Activated T-helper 1 cell treated with anti-CD3 and anti-CD28 coated beads, Interleukin-12 subunit alpha, Interleukin-12 subunit beta, Interleukin-2, Interleukin-4 antibody, amounts not matched to agents 30 ng/mL and 10 ng/mL and 1 ng/mL, durations not matched to agents 14 hours and 24 hours and 36 hours (primary cell): ENCODE measurements at regions not wholly inside any gene's neighbourhood (a gene's known extent, or its start where the extent isn't known, plus 50 kb on each side); places are given as distances from the start of the nearest gene placed in this dataset.
"Not testable (repeated sequence)": the region's sequence is repeated elsewhere in the genome, so short reads cannot be mapped to it uniquely, and the experiment has no call there.

Experiments used
- DNase-seq: peaks from one replicate; pipeline ENCODE4 v3.0.0; 2021; ENCODE audit warnings: low spot score
- H3K27ac Mint-ChIP-seq: one replicate; pipeline ENCODE4 v1.8.0; 2021; ENCODE audit warnings: mild to moderate bottlenecking, mixed read lengths
- H3K27me3 Mint-ChIP-seq: one replicate; pipeline ENCODE4 v1.8.0; 2022; ENCODE audit warnings: mild to moderate bottlenecking, moderate library complexity, mixed read lengths; ENCODE audit not compliant: insufficient read depth
- H3K36me3 Mint-ChIP-seq: one replicate; pipeline ENCODE4 v1.8.0; 2021; ENCODE audit warnings: low read depth, mixed read lengths
- H3K4me1 Mint-ChIP-seq: one replicate; pipeline ENCODE4 v1.8.0; 2021; ENCODE audit warnings: low read depth, mixed read lengths
- H3K4me3 Mint-ChIP-seq: one replicate; pipeline ENCODE4 v1.8.0; 2021; ENCODE audit warnings: mild to moderate bottlenecking, moderate library complexity, mixed read lengths
- H3K9me3 Mint-ChIP-seq: one replicate; pipeline ENCODE4 v1.8.0; 2021; ENCODE audit warnings: mixed read lengths
- intact Hi-C: fragments of 100-400 bp; cut with micrococcal nuclease; formaldehyde crosslinking; loops from one replicate; pipeline ENCODE4 v1.15.1; 2024

DNA sequence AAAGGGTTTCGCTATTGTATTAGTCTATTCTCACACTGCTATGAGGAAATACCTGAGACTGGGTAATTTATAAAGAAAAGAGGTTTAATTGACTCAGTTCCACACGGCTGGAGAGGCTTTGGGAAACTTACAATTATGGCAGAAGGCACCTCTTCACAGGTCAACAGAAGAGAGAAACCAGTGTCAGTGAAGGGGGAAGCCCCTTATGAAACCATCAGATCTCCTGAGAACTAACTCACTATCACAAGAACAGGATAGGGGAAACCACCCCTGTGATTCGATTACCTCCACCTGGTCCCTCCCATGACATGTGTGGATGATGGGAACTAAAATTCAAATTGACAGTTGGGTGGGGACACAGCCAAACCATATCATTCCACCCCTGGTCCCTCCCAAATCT lies 589.5 kb downstream of the CENPC start:
- Mint-ChIP-seq H3K27me3 (no peaks in the 10 kb centered on the region), H3K9me3 (peaks cover 5% of the 10 kb centered on the region), H3K36me3 (no peaks in the 10 kb centered on the region), H3K4me3 (no peak overlapping the region), H3K27ac (no peak overlapping the region), H3K4me1 (no peaks in the 10 kb centered on the region)
- no peak for DNase-seq
- intact Hi-C loops: no loop called here

DNA sequence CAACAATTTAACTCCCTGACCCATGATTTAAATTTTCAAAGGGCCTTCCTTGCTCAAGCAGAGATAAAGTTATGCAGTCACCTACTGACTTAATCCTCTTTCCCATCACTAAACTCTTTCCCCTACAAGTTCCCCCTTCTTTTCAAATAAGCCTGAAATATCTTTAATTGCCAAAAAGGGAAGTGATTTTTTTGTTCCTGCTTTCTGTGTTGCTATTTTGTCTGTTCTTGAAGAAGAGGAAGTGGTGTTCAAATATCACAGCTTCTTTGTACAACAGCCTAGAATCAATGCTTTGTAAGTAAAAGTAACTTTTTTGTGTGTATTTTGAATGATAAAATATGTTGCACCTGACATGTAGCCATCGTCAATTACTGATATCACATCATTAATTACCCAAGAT lies 595.9 kb downstream of the CENPC start:
- Mint-ChIP-seq H3K4me3 (no peak overlapping the region), H3K36me3 (no peaks in the 10 kb centered on the region), H3K9me3 (no peaks in the 10 kb centered on the region), H3K27ac (no peak overlapping the region), H3K27me3 (no peaks in the 10 kb centered on the region), H3K4me1 (no peaks in the 10 kb centered on the region)
- intact Hi-C loops: no loop called here
- DNase-seq: no peak

DNA sequence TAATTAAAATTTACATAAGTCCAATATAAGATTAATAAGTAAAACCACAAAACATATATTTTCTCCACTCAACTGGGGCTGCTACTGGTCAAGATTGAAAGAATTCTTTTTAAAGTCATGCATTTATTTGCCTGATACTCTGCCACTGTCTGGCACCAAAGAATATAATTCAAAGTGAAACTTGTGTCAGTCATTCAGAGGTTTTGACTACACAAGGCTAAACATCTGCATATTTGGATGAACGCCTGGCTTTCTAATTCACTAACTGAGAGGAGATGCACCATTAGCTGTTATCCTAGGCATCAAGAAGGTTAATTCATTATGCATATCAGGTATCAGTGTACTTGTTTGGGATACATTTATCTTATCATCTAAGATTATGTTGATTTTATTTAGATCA lies 598.5 kb downstream of the CENPC start:
- no peak for DNase-seq
- Mint-ChIP-seq H3K36me3 (no peaks in the 10 kb centered on the region), H3K27me3 (no peaks in the 10 kb centered on the region), H3K27ac (no peak overlapping the region), H3K4me1 (no peaks in the 10 kb centered on the region), H3K9me3 (peaks cover 4% of the 10 kb centered on the region), H3K4me3 (no peak overlapping the region)
- intact Hi-C loops: no loop called here

DNA sequence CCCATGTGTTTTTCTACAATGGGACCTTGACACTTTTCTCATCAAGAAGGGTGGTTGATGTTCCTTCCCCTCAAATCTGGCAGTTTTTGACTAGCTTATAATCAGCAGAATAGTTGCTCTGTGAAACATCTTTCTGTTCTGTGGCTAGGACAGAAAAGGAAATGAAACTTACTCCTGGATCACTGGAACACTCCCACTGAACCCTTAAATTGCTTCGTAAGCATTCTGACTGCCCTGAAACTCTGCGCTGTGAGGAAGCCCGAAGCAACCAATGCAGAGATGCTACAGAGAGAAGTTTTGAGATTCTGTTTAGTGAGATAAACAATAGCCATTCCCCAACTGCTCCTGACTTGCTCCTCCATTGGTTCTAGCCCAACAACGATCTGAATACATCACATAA lies 602.2 kb downstream of the CENPC start:
- Mint-ChIP-seq H3K4me3 (no peak overlapping the region), H3K9me3 (peaks cover 4% of the 10 kb centered on the region), H3K27ac (no peak overlapping the region), H3K4me1 (no peaks in the 10 kb centered on the region), H3K36me3 (no peaks in the 10 kb centered on the region), H3K27me3 (no peaks in the 10 kb centered on the region)
- intact Hi-C loops: no loop called here
- DNase-seq: no peak

DNA sequence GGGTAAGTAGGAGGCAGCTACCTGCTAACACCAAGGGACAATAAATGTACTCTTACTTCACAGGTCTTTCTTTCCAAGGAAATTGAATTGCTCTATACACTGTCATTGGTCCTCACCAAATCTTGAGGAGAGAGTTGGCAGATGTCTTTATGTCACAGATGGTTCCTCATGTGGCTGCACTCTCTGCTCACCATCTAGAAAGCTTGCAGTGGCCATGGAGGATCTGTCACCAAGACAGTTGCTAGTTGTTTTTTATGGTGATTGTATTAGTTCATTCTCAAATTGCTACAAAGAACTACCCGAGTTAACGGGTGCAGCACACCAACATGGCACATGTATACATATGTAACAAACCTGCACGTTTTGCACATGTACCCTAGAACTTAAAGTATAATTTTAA lies 613.3 kb downstream of the CENPC start:
- H3K4me3 Mint-ChIP-seq, H3K9me3 Mint-ChIP-seq, H3K4me1 Mint-ChIP-seq, intact Hi-C loops, H3K27ac Mint-ChIP-seq, H3K27me3 Mint-ChIP-seq, H3K36me3 Mint-ChIP-seq, DNase-seq: not testable (repeated sequence)

DNA sequence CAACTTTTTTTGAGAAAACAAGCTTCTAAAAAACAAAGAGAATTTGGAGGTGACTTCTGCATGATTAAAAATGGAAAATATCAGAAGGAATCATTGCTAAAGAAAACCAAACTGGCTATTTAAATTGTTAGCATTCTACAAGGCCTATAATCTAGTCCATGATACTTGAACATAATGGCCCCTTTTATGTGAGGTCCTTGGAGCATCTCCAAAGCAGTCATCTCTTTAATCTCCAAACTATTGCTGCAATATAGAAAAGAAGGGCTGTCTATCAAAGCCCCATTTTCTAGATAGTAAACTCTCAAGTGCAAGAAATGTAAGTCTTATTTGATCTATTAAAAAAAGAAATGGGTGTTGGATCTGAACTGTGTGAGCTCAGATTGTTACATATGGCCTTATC lies 615.1 kb downstream of the CENPC start:
- no peak for DNase-seq
- Mint-ChIP-seq H3K4me1 (no peaks in the 10 kb centered on the region), H3K36me3 (no peaks in the 10 kb centered on the region), H3K27me3 (no peaks in the 10 kb centered on the region), H3K27ac (no peak overlapping the region), H3K9me3 (no peaks in the 10 kb centered on the region), H3K4me3 (no peak overlapping the region)
- intact Hi-C loops: no loop called here

DNA sequence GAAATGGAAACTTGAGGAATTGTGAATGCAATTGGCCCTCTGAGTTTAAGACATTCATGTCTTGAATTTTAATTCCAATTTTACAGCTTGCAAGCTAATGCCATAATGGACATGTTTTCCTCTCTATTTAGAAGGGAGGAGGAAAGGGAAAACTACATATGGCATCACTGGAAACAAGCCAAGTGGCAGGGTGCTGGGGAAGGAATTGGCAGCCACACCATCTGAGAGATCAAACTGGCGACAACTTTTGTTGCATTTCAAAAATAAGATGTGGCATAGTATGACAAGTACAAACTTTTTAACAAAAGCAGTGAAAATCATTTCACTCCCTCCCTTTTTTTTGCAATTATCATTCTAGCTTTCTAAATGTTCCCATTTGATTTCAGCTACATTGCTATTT lies 615.6 kb downstream of the CENPC start:
- H3K36me3 Mint-ChIP-seq: no peaks in the 10 kb centered on the region
- H3K4me3 Mint-ChIP-seq: no peak overlapping the region
- no peaks in the 10 kb centered on the region for H3K27me3 Mint-ChIP-seq
- no peak for DNase-seq
- no peak overlapping the region for H3K27ac Mint-ChIP-seq
- no peaks in the 10 kb centered on the region for H3K4me1 Mint-ChIP-seq
- H3K9me3 Mint-ChIP-seq: no peaks in the 10 kb centered on the region
- intact Hi-C loops: no loop called here

DNA sequence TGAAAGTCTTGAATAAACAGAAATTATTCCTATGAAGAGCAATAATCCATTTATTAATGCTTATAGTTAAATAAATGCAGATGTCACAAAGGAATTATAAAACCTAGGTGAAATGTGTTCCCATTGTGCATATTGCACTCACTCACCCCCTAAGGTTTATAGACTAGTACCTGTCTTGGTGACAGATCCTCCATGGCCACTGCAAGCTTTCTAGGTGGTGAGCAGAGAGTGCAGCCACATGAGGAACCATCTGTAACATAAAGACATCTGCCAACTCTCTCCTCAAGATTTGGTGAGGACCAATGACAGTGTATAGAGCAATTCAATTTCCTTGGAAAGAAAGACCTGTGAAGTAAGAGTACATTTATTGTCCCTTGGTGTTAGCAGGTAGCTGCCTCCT lies 616.4 kb downstream of the CENPC start:
- DNase-seq, H3K27me3 Mint-ChIP-seq, H3K9me3 Mint-ChIP-seq, H3K36me3 Mint-ChIP-seq, intact Hi-C loops, H3K4me3 Mint-ChIP-seq, H3K27ac Mint-ChIP-seq, H3K4me1 Mint-ChIP-seq: not testable (repeated sequence)

DNA sequence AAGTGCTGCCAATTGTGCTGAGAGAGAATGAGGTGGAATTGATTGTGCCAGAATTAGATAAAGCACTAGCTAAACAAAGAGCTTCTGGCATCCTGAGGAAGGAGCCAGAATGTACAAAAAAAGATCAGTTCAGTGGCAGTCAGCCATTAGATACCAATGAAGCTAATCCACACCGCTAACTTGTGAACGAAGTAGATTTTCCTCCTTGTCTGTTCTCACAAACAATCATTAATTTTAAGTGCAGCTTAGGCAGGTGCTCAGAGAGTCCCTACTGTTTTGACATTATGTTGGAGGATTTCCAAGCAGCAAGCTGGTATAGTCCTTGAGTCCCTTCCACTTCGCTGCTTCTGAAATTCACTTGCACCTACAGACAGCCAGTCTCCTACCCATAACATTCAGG lies 617.4 kb downstream of the CENPC start:
- Mint-ChIP-seq H3K36me3 (no peaks in the 10 kb centered on the region), H3K9me3 (no peaks in the 10 kb centered on the region), H3K27ac (no peak overlapping the region), H3K4me3 (no peak overlapping the region), H3K27me3 (no peaks in the 10 kb centered on the region), H3K4me1 (no peaks in the 10 kb centered on the region)
- no peak for DNase-seq
- intact Hi-C loops: no loop called here

DNA sequence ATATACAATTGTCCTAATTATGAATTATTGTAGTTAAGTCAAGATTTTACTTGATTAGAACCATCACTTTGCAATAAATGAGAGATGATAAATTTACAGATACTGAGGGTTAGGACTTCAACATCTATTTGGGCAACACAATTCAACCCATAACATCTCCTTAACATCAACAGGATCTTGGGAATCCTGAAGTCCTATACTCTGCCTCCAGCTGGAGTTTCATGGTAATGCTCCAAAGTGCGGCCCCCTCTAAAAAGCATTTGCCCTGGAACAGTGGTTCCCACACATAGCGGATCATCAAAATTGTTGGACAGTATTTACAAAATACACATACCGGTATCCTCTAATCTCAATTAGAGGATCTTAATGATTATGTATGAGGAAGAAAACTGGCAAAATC lies 618.6 kb downstream of the CENPC start:
- H3K4me1 Mint-ChIP-seq: no peaks in the 10 kb centered on the region
- intact Hi-C loops: no loop called here
- no peak overlapping the region for H3K4me3 Mint-ChIP-seq
- no peaks in the 10 kb centered on the region for H3K27me3 Mint-ChIP-seq
- no peaks in the 10 kb centered on the region for H3K9me3 Mint-ChIP-seq
- no peaks in the 10 kb centered on the region for H3K36me3 Mint-ChIP-seq
- no peak for DNase-seq
- no peak overlapping the region for H3K27ac Mint-ChIP-seq

DNA sequence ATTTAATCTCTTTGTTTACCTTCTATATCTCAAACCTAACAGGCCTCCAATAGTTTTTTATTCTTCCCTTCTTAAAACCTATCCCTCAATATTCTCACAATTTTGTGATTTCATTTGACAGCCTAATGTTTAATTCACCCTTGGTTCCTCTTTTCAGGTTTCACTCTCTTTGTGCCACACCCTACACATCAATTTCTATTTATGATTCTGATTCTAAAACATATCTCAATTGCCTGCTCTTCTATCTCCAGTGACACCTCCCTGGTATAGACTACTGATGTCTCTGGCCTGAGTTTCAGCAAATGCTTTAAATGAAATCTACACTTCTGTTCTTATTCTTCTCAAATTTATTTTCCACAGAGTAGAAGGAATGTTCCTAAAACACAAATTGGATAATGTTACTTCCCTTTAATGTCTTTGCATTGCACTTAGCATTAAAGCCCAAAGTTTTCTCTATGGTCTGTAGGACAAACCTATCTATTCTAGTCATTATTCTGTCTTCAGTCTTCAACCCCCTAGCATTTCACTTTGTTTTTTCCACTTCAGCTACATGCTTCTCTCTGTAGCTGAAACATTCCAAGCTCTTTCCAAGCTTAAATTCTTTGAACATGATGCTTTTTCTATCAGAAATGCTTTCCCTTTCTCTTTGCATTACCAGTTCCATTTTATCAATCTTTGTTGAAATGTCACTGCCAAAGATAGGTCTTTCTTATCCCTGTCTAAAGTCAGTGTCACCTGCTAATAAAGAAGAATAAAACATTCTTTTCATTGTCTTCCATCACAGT lies 622.0 kb downstream of the CENPC start:
- no peak overlapping the region for H3K27ac Mint-ChIP-seq
- H3K4me3 Mint-ChIP-seq: no peak overlapping the region
- no peaks in the 10 kb centered on the region for H3K9me3 Mint-ChIP-seq
- DNase-seq: no peak
- no peaks in the 10 kb centered on the region for H3K27me3 Mint-ChIP-seq
- H3K36me3 Mint-ChIP-seq: no peaks in the 10 kb centered on the region
- intact Hi-C loops: no loop called here
- H3K4me1 Mint-ChIP-seq: no peaks in the 10 kb centered on the region

DNA sequence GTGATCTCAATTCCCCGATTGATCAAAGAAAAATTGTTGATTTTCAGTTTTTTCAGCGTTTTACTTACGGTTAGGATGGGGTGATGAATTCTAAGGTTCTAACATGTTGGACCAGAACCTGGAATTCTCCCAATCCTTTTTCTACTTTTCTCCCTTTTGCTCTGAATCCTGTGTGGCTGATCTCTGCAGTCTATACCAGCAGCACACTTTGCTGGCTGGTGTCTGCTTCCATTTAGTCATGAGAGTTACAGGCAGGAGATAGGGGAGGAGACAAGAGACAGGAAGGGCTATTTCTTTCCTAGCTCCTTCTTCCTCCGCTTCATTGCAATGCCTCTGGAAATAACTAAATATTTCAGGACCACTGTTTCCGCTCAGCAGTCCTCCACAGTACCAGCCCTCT lies 623.9 kb downstream of the CENPC start:
- H3K4me1 Mint-ChIP-seq: no peaks in the 10 kb centered on the region
- no peak for DNase-seq
- intact Hi-C loops: no loop called here

DNA sequence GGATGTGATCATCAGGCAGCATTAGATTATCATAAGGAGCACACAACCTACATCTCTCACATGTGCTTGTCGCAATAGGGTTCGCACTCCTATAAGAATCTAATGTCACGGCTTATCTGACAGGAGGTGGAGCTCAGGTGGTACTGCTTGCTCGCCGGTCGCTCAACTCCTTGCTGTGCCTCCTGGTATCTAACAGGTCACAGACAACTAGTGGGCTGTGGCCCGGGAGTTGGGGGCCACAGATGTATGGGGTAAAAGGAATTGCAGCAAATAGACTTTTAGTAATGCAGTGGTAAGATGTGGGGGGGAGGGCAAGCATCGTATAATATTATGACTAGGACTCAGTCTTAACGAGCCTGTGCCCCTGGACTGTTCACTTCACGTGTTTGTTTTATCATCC lies 624.8 kb downstream of the CENPC start:
- H3K36me3 Mint-ChIP-seq: no peaks in the 10 kb centered on the region

More for the DNA sequence above, 623.9 kb downstream of the CENPC start:
- Mint-ChIP-seq H3K4me3 (no peak overlapping the region), H3K27me3 (no peaks in the 10 kb centered on the region), H3K36me3 (no peaks in the 10 kb centered on the region), H3K27ac (no peak overlapping the region), H3K9me3 (no peaks in the 10 kb centered on the region)

DNA sequence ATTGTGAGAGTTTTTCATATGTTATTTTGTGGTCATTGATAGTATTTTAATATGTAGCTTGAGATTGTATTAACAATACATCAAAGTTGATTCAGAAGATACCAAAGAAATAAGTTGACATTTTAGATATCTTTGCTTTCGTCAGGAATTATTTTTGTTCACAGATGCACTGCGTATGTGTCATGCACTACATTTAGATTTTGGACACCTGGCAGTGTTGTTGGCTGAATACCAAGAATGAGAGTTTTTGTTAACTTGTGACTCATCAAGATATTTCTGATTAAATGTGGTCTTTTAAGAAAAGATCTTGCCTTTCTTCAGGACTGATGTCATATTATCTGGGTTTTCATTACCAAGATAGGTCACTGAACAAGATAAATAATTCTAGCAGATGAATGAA lies 633.4 kb downstream of the CENPC start:
- DNase-seq: no peak
- no peaks in the 10 kb centered on the region for H3K27me3 Mint-ChIP-seq

More for the DNA sequence above, 624.8 kb downstream of the CENPC start:
- Mint-ChIP-seq H3K9me3 (no peaks in the 10 kb centered on the region), H3K4me3 (no peak overlapping the region), H3K27me3 (no peaks in the 10 kb centered on the region), H3K27ac (no peak overlapping the region), H3K4me1 (no peaks in the 10 kb centered on the region)
- intact Hi-C loops: no loop called here
- no peak for DNase-seq

More for the DNA sequence above, 633.4 kb downstream of the CENPC start:
- Mint-ChIP-seq H3K36me3 (no peaks in the 10 kb centered on the region), H3K9me3 (no peaks in the 10 kb centered on the region), H3K4me1 (no peaks in the 10 kb centered on the region), H3K4me3 (no peak overlapping the region), H3K27ac (no peak overlapping the region)
- intact Hi-C loops: no loop called here
